ENCODE measurements at regions not wholly inside any gene's neighbourhood (a gene's known extent, or its start where the extent isn't known, plus 50 kb on each side); places are given as distances from the start of the nearest gene placed in this dataset.

GRCh38 chr7:56537477-56537876, 421.3 kb upstream of the NUPR2 start:
- H3K9me3 ChIP-seq (replicated peaks in 1 of 3) = peaks cover 0 to 7% (median 0%) of the 10 kb centered on the region in 3 donors
- TF ChIP-seq, protein P1, sequence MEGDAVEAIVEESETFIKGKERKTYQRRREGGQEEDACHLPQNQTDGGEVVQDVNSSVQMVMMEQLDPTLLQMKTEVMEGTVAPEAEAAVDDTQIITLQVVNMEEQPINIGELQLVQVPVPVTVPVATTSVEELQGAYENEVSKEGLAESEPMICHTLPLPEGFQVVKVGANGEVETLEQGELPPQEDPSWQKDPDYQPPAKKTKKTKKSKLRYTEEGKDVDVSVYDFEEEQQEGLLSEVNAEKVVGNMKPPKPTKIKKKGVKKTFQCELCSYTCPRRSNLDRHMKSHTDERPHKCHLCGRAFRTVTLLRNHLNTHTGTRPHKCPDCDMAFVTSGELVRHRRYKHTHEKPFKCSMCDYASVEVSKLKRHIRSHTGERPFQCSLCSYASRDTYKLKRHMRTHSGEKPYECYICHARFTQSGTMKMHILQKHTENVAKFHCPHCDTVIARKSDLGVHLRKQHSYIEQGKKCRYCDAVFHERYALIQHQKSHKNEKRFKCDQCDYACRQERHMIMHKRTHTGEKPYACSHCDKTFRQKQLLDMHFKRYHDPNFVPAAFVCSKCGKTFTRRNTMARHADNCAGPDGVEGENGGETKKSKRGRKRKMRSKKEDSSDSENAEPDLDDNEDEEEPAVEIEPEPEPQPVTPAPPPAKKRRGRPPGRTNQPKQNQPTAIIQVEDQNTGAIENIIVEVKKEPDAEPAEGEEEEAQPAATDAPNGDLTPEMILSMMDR (IDR thresholded peaks at IDR 0.05) = no peak
- TF ChIP-seq POLR2A (IDR thresholded peaks at IDR 0.05) = no peak

GRCh38 chr7:56495165-56495564, 378.9 kb upstream of the NUPR2 start:
- no peaks in the 10 kb centered on the region for H3K36me3 ChIP-seq (replicated peaks in 1 of 2)
- DNase-seq = no peak
- H3K4me3 ChIP-seq = no peak overlapping the region
- intact Hi-C loops (cut with DNase I) = no loop called here
- H3K9me3 ChIP-seq (replicated peaks in 1 of 3) = no peaks in the 10 kb centered on the region
- TF ChIP-seq, protein P1 (IDR thresholded peaks at IDR 0.05) = no peak
- no peak for TF ChIP-seq POLR2A (IDR thresholded peaks at IDR 0.05)
- no peaks in the 10 kb centered on the region for H3K4me1 ChIP-seq (replicated peaks in 1 of 2)
- H3K27me3 ChIP-seq = no peaks in the 10 kb centered on the region
- 40 to 72% (median 65%) methylated on average over 1 to 3 of the region's 3 CpGs for WGBS, 4 donors
- H3K27ac ChIP-seq = no peak overlapping the region

More at GRCh38 chr7:56537477-56537876, 421.3 kb upstream of the NUPR2 start:
- H3K27ac ChIP-seq = no peak overlapping the region
- DNase-seq = no peak
- no peak overlapping the region for H3K4me3 ChIP-seq
- H3K27me3 ChIP-seq = no peaks in the 10 kb centered on the region
- no peaks in the 10 kb centered on the region for H3K36me3 ChIP-seq (replicated peaks in 1 of 2)
- no peaks in the 10 kb centered on the region for H3K4me1 ChIP-seq (replicated peaks in 1 of 2)
- intact Hi-C loops (cut with DNase I) = no loop called here
- WGBS, 4 donors = 25 to 44% (median 33%) methylated on average over 20 of the region's 20 CpGs

DNA sequence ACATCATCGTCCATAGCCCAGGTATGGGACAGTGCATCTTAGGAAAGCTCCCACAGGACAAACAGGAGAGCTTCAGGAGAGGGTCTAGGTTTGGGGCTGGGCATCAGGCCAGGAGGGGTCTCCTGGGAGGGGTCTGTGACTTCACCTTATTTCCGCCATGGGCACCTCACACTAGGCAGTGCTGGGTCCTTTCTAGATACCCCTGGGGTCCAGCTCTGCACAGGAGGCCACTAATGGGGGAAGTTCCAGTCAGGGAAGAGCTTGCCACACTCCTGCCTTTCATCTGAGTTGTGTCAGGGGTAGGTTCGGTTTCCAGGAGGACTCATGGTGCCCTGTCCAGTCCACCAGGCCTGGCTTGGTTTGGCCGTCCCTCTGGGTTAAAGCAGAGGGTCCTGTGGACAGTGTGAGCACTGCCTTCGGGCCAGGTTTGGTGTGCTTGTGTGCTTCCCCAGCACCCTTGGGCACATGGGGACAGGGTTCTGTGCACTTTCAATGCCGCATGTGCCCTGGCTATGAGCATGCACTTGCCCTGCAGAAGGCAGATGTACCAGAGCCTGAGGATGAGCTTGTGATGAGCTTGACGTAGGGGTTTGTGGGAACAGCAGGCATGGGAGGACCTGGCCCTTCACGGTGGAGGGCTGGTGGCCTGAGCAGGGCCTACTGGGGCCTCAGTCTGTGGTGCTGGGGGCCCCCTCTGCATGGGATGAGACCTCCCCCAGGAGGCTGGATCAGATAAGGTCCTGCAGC, 377.7 kb upstream of the NUPR2 start:
- no peak overlapping the region for H3K27ac ChIP-seq
- H3K27me3 ChIP-seq = no peaks in the 10 kb centered on the region
- H3K36me3 ChIP-seq (replicated peaks in 1 of 2) = no peaks in the 10 kb centered on the region
- intact Hi-C loops (cut with DNase I) = loop anchor here in 1 of 2 donors (5.0 kb wide), 1 partner anchor 48 kb away; no protein-coding TSS in a partner anchor
- 53 to 80% (median 63%) methylated on average over 2 to 8 of the region's 8 CpGs for WGBS, 4 donors
- TF ChIP-seq POLR2A (IDR thresholded peaks at IDR 0.05) = no peak
- TF ChIP-seq, protein P1 (IDR thresholded peaks at IDR 0.05) = no peak
- no peaks in the 10 kb centered on the region for H3K4me1 ChIP-seq (replicated peaks in 1 of 2)
- no peaks in the 10 kb centered on the region for H3K9me3 ChIP-seq (replicated peaks in 1 of 3)
- no peak for DNase-seq
- H3K4me3 ChIP-seq = no peak overlapping the region

DNA sequence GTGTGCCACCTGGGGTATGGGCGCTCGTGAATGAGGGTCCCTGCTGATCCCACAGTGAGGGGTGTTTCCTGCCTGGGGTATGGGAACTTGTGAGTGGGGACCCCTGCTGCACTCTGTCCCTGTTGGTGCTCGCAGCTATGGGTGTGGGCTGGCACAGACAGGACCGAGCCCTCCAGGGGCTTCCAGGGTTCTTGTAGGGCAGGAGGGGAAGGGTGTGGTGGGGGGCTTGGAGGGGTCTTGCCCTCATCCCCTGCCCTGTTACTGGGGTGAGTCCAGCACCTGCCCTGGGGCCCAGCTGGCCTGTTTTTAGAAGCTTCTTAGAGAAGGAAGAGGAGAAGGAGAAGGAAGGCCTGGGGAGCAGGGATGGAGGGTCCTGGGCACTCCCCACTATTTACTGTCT, 377.0 kb upstream of the NUPR2 start:
- H3K9me3 ChIP-seq (replicated peaks in 1 of 3) = no peaks in the 10 kb centered on the region
- WGBS, 4 donors = 71 to 82% (median 74%) methylated on average over 1 to 4 of the region's 4 CpGs
- TF ChIP-seq, protein P1 (IDR thresholded peaks at IDR 0.05) = no peak
- no peak for TF ChIP-seq POLR2A (IDR thresholded peaks at IDR 0.05)

More for the DNA sequence above, 377.0 kb upstream of the NUPR2 start:
- H3K27me3 ChIP-seq = no peaks in the 10 kb centered on the region
- H3K36me3 ChIP-seq (replicated peaks in 1 of 2) = no peaks in the 10 kb centered on the region
- no peak overlapping the region for H3K27ac ChIP-seq
- no peak overlapping the region for H3K4me3 ChIP-seq
- H3K4me1 ChIP-seq (replicated peaks in 1 of 2) = no peaks in the 10 kb centered on the region
- DNase-seq = no peak
- intact Hi-C loops (cut with DNase I) = loop anchor here in 1 of 2 donors (5.0 kb wide), 1 partner anchor 49 kb away; no protein-coding TSS in a partner anchor
